CD14-positive monocyte (primary cell): ENCODE measurements at regions not wholly inside any gene's neighbourhood (a gene's known extent, or its start where the extent isn't known, plus 50 kb on each side); places are given as distances from the start of the nearest gene placed in this dataset.

Source experiments
- DNase-seq, 3 donors: peaks; one replicate each; pipeline ENCODE4 v3.0.0-alpha.2; 2011 to 2022
- H2AFZ ChIP-seq: 2 replicates; pipeline ENCODE4 v1.6.0; 2012; ENCODE audit warnings: mild to moderate bottlenecking, low read depth, low read length, inconsistent platforms; ENCODE audit not compliant: insufficient read depth, poor library complexity, severe bottlenecking
- H3K27ac ChIP-seq, 2 donors: 1 replicate in 1 of 2; 2 replicates in 1 of 2; pipeline ENCODE4 v1.5.1; 2012 to 2013; ENCODE audit warnings: low read length in 2 of 2, control low read depth in 1 of 2, inconsistent platforms in 1 of 2, low read depth in 1 of 2, mild to moderate bottlenecking in 1 of 2
- H3K27me3 ChIP-seq, 2 donors: one replicate each; pipeline versions ENCODE4 v1.6.0 to v1.6.1; 2011 to 2013; ENCODE audit warnings: low read length in 2 of 2; ENCODE audit not compliant: control insufficient read depth in 2 of 2, insufficient read depth in 2 of 2
- H3K36me3 ChIP-seq, 2 donors: replicated peaks in 1 of 2; 1 replicate in 1 of 2; 2 replicates in 1 of 2; pipeline versions ENCODE4 v1.5.1 to v1.6.1; 2012 to 2013; ENCODE audit warnings: low read length in 2 of 2, control low read depth in 1 of 2, inconsistent platforms in 1 of 2, mild to moderate bottlenecking in 1 of 2; ENCODE audit not compliant: insufficient read depth in 2 of 2, control insufficient read depth in 1 of 2
- H3K4me1 ChIP-seq, 2 donors: 1 replicate in 1 of 2; 2 replicates in 1 of 2; pipeline versions ENCODE4 v1.5.1 to v1.6.1; 2012 to 2013; ENCODE audit warnings: low read length in 2 of 2, control low read depth in 1 of 2, inconsistent platforms in 1 of 2, mild to moderate bottlenecking in 1 of 2, moderate library complexity in 1 of 2; ENCODE audit not compliant: insufficient read depth in 2 of 2, control insufficient read depth in 1 of 2
- H3K4me2 ChIP-seq: replicated peaks from 2 replicates; pipeline ENCODE3; 2012; ENCODE audit warnings: low read length, moderate library complexity, mild to moderate bottlenecking; ENCODE audit not compliant: poor library complexity, severe bottlenecking; ENCODE audit errors: extremely low read depth
- H3K4me3 ChIP-seq, 3 experiments: fragments of 200-600 bp in 1 of 3; sonication (generic) in 1 of 3; replicated peaks in 1 of 3; 1 replicate in 2 of 3; 2 replicates in 1 of 3; pipeline ENCODE4 v1.5.1; 2011 to 2013; ENCODE audit warnings: low read length in 3 of 3, mild to moderate bottlenecking in 3 of 3, control low read depth in 2 of 3, low read depth in 2 of 3, inconsistent platforms in 1 of 3, moderate library complexity in 1 of 3
- H3K79me2 ChIP-seq: 2 replicates; pipeline ENCODE4 v1.6.0; 2012; ENCODE audit warnings: mild to moderate bottlenecking, control low read depth, inconsistent platforms, low read length, moderate library complexity; ENCODE audit not compliant: insufficient read depth
- H3K9ac ChIP-seq: 2 replicates; pipeline ENCODE4 v1.6.0; 2017; ENCODE audit warnings: low read length, mild to moderate bottlenecking; ENCODE audit not compliant: insufficient read depth, poor library complexity, severe bottlenecking
- H3K9me3 ChIP-seq, 2 donors: replicated peaks in 1 of 2; 1 replicate in 1 of 2; 2 replicates in 1 of 2; pipeline versions ENCODE4 v1.5.1 to v1.6.1; 2012 to 2013; ENCODE audit warnings: low read length in 2 of 2, control low read depth in 1 of 2; ENCODE audit not compliant: control insufficient read depth in 1 of 2, insufficient read depth in 1 of 2
- H4K20me1 ChIP-seq: 2 replicates; pipeline ENCODE4 v1.6.0; 2012; ENCODE audit warnings: mild to moderate bottlenecking, low read length, control low read depth, moderate library complexity; ENCODE audit not compliant: insufficient read depth
- H3K27ac Mint-ChIP-seq, 7 donors: one replicate each; pipeline ENCODE4 v1.8.0; 2020; ENCODE audit warnings: mild to moderate bottlenecking in 7 of 7, mixed read lengths in 7 of 7, moderate library complexity in 6 of 7, inconsistent platforms in 2 of 7
- H3K27me3 Mint-ChIP-seq, 3 donors: one replicate each; pipeline ENCODE4 v1.8.0; 2021 to 2022; ENCODE audit warnings: low read depth in 3 of 3, mild to moderate bottlenecking in 3 of 3, mixed read lengths in 3 of 3, moderate library complexity in 3 of 3, inconsistent platforms in 1 of 3
- H3K36me3 Mint-ChIP-seq, 2 donors: one replicate each; pipeline ENCODE4 v1.8.0; 2020; ENCODE audit warnings: mixed read lengths in 2 of 2, inconsistent platforms in 1 of 2, mild to moderate bottlenecking in 1 of 2
- H3K4me1 Mint-ChIP-seq: one replicate; pipeline ENCODE4 v1.8.0; 2020; ENCODE audit warnings: mild to moderate bottlenecking, mixed read lengths
- H3K4me3 Mint-ChIP-seq, 2 donors: one replicate each; pipeline ENCODE4 v1.8.0; 2020; ENCODE audit warnings: mild to moderate bottlenecking in 2 of 2, mixed read lengths in 2 of 2, moderate library complexity in 1 of 2
- H3K9me3 Mint-ChIP-seq, 7 donors: one replicate each; pipeline ENCODE4 v1.8.0; 2020 to 2022; ENCODE audit warnings: mixed read lengths in 7 of 7, mild to moderate bottlenecking in 6 of 7, moderate library complexity in 6 of 7, inconsistent platforms in 2 of 7
- WGBS: methylation state at CpG from one replicate; pipeline ENCODE4 v1.1.5; 2013; ENCODE audit warnings: missing lambda C conversion rate; ENCODE audit not compliant: insufficient coverage; 5-methylcytosine and 5-hydroxymethylcytosine counted together
- intact Hi-C, 2 donors: fragments of 100-400 bp; cut with micrococcal nuclease; formaldehyde crosslinking; loops; one replicate each; pipeline versions ENCODE4 v1.15.0 to v1.15.1; 2023
- TF ChIP-seq, protein P1 (sequence below): fragments of 200-600 bp; IDR thresholded peaks from one replicate; pipeline ENCODE4 v1.8.0; 2022; ENCODE audit warnings: antibody characterized with exemption, mild to moderate bottlenecking

DNA sequence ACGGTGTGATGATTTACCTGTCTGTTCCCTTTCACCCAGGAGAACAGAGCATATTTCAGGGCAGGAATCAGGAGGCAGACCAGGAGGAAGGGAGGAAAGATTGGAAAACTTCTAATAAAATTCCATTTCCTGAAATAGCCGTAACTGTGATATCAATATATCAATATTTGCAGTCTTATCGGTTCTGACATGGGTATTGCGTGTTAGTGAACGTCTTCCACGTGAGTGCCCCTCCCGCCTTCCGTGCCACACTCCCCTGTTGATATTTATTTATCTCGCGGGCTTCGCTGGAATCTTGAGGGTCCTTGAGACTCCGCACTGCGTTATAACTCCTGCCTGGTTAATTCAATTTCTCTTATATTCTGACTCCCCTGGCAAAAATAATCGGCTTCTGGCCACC is 1160.4 kb downstream of the BRD1 start:
- Histone ChIP-seq H3K79me2 (no peaks in the 10 kb centered on the region), H3K4me3 (no peak overlapping the region), H3K36me3 (no peaks in the 10 kb centered on the region), H3K27ac (no peak overlapping the region), H3K9ac (no peak overlapping the region), H2AFZ (no peak overlapping the region), H3K27me3 (no peaks in the 10 kb centered on the region), H3K9me3 (peaks cover 31 to 43% of the 10 kb centered on the region in 2 donors), H3K4me2 (no peak overlapping the region), H3K4me1 (no peaks in the 10 kb centered on the region), H4K20me1 (no peaks in the 10 kb centered on the region)
- no peak for DNase-seq
- no peaks in the 10 kb centered on the region for H3K36me3 Mint-ChIP-seq
- peaks cover 2 to 5% (median 3%) of the 10 kb centered on the region in 3 donors for H3K27me3 Mint-ChIP-seq
- TF ChIP-seq, protein P1, sequence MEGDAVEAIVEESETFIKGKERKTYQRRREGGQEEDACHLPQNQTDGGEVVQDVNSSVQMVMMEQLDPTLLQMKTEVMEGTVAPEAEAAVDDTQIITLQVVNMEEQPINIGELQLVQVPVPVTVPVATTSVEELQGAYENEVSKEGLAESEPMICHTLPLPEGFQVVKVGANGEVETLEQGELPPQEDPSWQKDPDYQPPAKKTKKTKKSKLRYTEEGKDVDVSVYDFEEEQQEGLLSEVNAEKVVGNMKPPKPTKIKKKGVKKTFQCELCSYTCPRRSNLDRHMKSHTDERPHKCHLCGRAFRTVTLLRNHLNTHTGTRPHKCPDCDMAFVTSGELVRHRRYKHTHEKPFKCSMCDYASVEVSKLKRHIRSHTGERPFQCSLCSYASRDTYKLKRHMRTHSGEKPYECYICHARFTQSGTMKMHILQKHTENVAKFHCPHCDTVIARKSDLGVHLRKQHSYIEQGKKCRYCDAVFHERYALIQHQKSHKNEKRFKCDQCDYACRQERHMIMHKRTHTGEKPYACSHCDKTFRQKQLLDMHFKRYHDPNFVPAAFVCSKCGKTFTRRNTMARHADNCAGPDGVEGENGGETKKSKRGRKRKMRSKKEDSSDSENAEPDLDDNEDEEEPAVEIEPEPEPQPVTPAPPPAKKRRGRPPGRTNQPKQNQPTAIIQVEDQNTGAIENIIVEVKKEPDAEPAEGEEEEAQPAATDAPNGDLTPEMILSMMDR: no peak
- H3K4me1 Mint-ChIP-seq: no peaks in the 10 kb centered on the region
- 87% methylated on average over 12 of the region's 14 CpGs for WGBS
- peaks cover 9 to 40% (median 28%) of the 10 kb centered on the region in 7 donors for H3K9me3 Mint-ChIP-seq
- H3K27ac Mint-ChIP-seq: no peak overlapping the region
- intact Hi-C loops: no loop called here
- no peak overlapping the region for H3K4me3 Mint-ChIP-seq

DNA sequence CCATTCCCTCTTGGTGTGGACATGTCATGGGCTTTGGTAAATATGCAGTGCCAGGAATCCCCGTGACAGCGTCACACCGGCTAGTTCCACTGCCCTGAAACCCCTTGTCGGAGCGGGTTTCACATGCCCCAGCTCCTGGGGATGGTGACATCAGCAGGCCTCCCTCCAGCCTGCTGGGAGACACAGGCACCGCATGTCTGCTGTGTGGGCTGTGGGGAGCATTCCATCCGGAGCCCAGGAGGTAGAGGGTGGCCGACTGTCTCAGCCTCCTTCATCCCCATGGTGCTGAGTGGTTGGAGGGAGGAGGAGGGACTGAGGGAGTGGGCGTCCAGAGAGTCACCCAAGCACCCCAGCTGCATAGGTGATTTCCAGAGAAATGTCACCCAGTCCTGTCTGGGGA is 1161.1 kb downstream of the BRD1 start:
- H3K9me3 ChIP-seq: peaks cover 24 to 41% of the 10 kb centered on the region in 2 donors
- H3K4me1 Mint-ChIP-seq: no peaks in the 10 kb centered on the region

More for the DNA sequence above, 1161.1 kb downstream of the BRD1 start:
- H3K4me3 Mint-ChIP-seq: no peak overlapping the region
- H3K4me3 ChIP-seq: no peak overlapping the region
- 80% methylated on average over 5 of the region's 9 CpGs for WGBS
- H4K20me1 ChIP-seq: no peaks in the 10 kb centered on the region
- no peaks in the 10 kb centered on the region for H3K36me3 ChIP-seq
- no peak overlapping the region for H3K27ac Mint-ChIP-seq
- no peaks in the 10 kb centered on the region for H3K27me3 ChIP-seq
- DNase-seq: no peak
- peaks cover 2 to 5% (median 3%) of the 10 kb centered on the region in 3 donors for H3K27me3 Mint-ChIP-seq
- H3K79me2 ChIP-seq: no peaks in the 10 kb centered on the region
- no peak overlapping the region for H3K27ac ChIP-seq
- intact Hi-C loops: no loop called here
- TF ChIP-seq, protein P1: no peak
- H3K9ac ChIP-seq: no peak overlapping the region
- no peaks in the 10 kb centered on the region for H3K4me1 ChIP-seq
- H3K9me3 Mint-ChIP-seq: peaks cover 9 to 38% (median 22%) of the 10 kb centered on the region in 7 donors
- H3K4me2 ChIP-seq: no peak overlapping the region
- no peak overlapping the region for H2AFZ ChIP-seq
- no peaks in the 10 kb centered on the region for H3K36me3 Mint-ChIP-seq
